ENCODE measurements at regions not wholly inside any gene's neighbourhood (a gene's known extent, or its start where the extent isn't known, plus 50 kb on each side); places are given as distances from the start of the nearest gene placed in this dataset.

- no peaks in the 10 kb centered on the region for H3K4me1 ChIP-seq
- H3K9me3 ChIP-seq, result no peaks in the 10 kb centered on the region
- TF ChIP-seq, protein P1, sequence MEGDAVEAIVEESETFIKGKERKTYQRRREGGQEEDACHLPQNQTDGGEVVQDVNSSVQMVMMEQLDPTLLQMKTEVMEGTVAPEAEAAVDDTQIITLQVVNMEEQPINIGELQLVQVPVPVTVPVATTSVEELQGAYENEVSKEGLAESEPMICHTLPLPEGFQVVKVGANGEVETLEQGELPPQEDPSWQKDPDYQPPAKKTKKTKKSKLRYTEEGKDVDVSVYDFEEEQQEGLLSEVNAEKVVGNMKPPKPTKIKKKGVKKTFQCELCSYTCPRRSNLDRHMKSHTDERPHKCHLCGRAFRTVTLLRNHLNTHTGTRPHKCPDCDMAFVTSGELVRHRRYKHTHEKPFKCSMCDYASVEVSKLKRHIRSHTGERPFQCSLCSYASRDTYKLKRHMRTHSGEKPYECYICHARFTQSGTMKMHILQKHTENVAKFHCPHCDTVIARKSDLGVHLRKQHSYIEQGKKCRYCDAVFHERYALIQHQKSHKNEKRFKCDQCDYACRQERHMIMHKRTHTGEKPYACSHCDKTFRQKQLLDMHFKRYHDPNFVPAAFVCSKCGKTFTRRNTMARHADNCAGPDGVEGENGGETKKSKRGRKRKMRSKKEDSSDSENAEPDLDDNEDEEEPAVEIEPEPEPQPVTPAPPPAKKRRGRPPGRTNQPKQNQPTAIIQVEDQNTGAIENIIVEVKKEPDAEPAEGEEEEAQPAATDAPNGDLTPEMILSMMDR (IDR thresholded peaks at IDR 0.05), result no peak
- no peak for DNase-seq (ENCODE audit: low spot score in 2 of 2)
- H3K27ac ChIP-seq, result no peak overlapping the region
- no peaks in the 10 kb centered on the region for H3K27me3 ChIP-seq
- no peak overlapping the region for H3K4me3 ChIP-seq
- no peaks in the 10 kb centered on the region for H3K36me3 ChIP-seq
- intact Hi-C loops (cut with DNase I), result no loop called here
Observed at GRCh38 chr20:12695937-12696336, 312.8 kb upstream of the SPTLC3 start.

DNA sequence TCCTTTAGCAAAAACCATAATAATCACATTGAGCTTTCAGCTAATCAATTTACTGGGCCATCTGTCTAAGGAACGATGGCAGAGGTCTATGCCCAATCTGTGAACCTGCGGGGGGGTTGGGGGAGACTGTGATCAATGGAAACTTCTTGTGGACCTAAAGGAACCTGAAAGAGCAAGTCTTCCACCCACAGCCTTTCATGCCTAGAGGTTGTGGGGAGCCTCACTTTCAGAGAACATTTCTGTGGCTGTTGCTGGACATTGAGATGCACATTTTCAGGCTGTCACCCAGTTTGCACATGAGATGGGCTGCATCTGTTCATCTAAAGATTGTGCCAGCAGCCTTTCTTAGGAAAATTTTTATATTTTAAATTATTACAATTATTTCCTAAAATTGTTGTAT, 310.0 kb upstream of the SPTLC3 start:
- DNase-seq (ENCODE audit: low spot score in 2 of 2), result no peak
- Histone ChIP-seq H3K4me1 (no peaks in the 10 kb centered on the region), H3K4me3 (no peak overlapping the region), H3K27me3 (no peaks in the 10 kb centered on the region), H3K27ac (no peak overlapping the region), H3K9me3 (no peaks in the 10 kb centered on the region), H3K36me3 (no peaks in the 10 kb centered on the region)
- TF ChIP-seq, protein P1 (IDR thresholded peaks at IDR 0.05), result no peak
- intact Hi-C loops (cut with DNase I), result no loop called here

- Histone ChIP-seq H3K4me1 (no peaks in the 10 kb centered on the region), H3K36me3 (no peaks in the 10 kb centered on the region), H3K27me3 (no peaks in the 10 kb centered on the region), H3K4me3 (no peak overlapping the region), H3K27ac (no peak overlapping the region), H3K9me3 (no peaks in the 10 kb centered on the region)
- intact Hi-C loops (cut with DNase I), result no loop called here
- DNase-seq (ENCODE audit: low spot score in 2 of 2), result no peak
- TF ChIP-seq, protein P1 (IDR thresholded peaks at IDR 0.05), result no peak
Observed at GRCh38 chr20:12699374-12700228, 309.2 kb upstream of the SPTLC3 start.

- no peaks in the 10 kb centered on the region for H3K9me3 ChIP-seq
- no peaks in the 10 kb centered on the region for H3K36me3 ChIP-seq
- H3K27me3 ChIP-seq, result no peaks in the 10 kb centered on the region
- TF ChIP-seq, protein P1 (IDR thresholded peaks at IDR 0.05), result no peak
- no peak overlapping the region for H3K27ac ChIP-seq
- intact Hi-C loops (cut with DNase I), result no loop called here
- DNase-seq (ENCODE audit: low spot score in 2 of 2), result no peak
- H3K4me1 ChIP-seq, result no peaks in the 10 kb centered on the region
- no peak overlapping the region for H3K4me3 ChIP-seq
Observed at GRCh38 chr20:12700701-12701100, 308.1 kb upstream of the SPTLC3 start.

DNA sequence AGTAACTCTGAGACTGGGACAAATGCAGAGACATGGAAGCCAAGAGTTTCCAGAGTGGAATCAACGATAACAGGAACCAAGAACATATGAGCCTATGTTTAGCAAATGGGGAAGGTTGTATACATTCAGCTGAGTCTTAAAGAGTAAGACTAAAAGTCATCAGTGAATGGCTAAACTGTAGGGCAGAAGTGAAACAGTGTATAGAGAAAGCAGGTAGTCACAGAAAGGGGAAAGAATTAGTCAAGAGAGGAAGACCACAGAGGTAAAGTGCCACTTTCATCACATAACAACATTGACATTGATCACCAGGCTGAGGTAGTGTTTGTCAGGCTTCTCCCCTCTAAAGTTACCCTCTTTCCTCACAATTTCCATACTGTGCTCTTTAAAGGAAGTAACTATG, 306.5 kb upstream of the SPTLC3 start:
- TF ChIP-seq, protein P1 (IDR thresholded peaks at IDR 0.05), result no peak
- Histone ChIP-seq H3K4me1 (no peaks in the 10 kb centered on the region), H3K4me3 (no peak overlapping the region), H3K27ac (no peak overlapping the region), H3K9me3 (no peaks in the 10 kb centered on the region), H3K36me3 (no peaks in the 10 kb centered on the region), H3K27me3 (no peaks in the 10 kb centered on the region)
- intact Hi-C loops (cut with DNase I), result no loop called here
- no peak for DNase-seq (ENCODE audit: low spot score in 2 of 2)
